Chondrocyte (in vitro differentiated cells): ENCODE measurements at regions not wholly inside any gene's neighbourhood (a gene's known extent, or its start where the extent isn't known, plus 50 kb on each side); places are given as distances from the start of the nearest gene placed in this dataset.

Experiments
- DNase-seq: peaks from one replicate; pipeline ENCODE4 v3.0.0; 2021; ENCODE audit warnings: mixed read lengths, low spot score
- H3K27ac Mint-ChIP-seq: one replicate; pipeline ENCODE4 v1.8.0; 2021; ENCODE audit warnings: mild to moderate bottlenecking, moderate library complexity, mixed read lengths; ENCODE audit not compliant: unreplicated experiment
- H3K27me3 Mint-ChIP-seq: 2 replicates; pipeline ENCODE4 v1.8.0; 2021; ENCODE audit warnings: low read depth, mixed read lengths
- H3K36me3 Mint-ChIP-seq: 2 replicates; pipeline ENCODE4 v1.8.0; 2021; ENCODE audit warnings: low read depth, mixed read lengths
- H3K4me1 Mint-ChIP-seq: 2 replicates; pipeline ENCODE4 v1.8.0; 2021; ENCODE audit warnings: low read depth, mild to moderate bottlenecking, mixed read lengths
- H3K4me3 Mint-ChIP-seq: one replicate; pipeline ENCODE4 v1.8.0; 2021; ENCODE audit warnings: mild to moderate bottlenecking, moderate library complexity, mixed read lengths; ENCODE audit not compliant: unreplicated experiment
- H3K9me3 Mint-ChIP-seq: 2 replicates; pipeline ENCODE4 v1.8.0; 2021; ENCODE audit warnings: low read depth, mixed read lengths
- TF ChIP-seq, protein P1 (sequence below): fragments of 200-600 bp; sonication (generic); IDR thresholded peaks from 2 replicates; pipeline ENCODE4 v1.5.0; 2021; ENCODE audit warnings: antibody characterized with exemption, mild to moderate bottlenecking, moderate library complexity

DNA sequence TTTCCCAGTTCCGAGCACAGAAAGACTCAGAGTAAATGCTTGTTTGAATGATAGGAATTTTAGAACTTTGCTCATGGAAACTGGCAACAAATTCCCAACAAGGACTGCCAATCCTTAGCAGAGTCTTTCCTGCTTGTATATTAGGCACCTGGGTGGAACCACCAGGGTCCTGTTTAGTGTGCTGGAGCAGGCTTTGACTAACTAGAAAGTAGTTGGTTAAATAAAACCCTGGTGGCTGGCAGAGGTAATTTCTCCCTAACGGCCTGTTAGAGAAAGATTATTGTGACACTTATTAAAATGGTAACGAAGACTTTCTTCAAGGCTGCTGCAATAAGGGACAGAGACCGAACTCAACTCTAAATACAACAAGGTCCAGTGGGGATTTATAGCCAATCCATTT is 103.6 kb upstream of the TEX13D start:
- no peak overlapping the region for H3K27ac Mint-ChIP-seq
- H3K36me3 Mint-ChIP-seq: no peaks in the 10 kb centered on the region
- no peaks in the 10 kb centered on the region for H3K9me3 Mint-ChIP-seq
- TF ChIP-seq, protein P1, sequence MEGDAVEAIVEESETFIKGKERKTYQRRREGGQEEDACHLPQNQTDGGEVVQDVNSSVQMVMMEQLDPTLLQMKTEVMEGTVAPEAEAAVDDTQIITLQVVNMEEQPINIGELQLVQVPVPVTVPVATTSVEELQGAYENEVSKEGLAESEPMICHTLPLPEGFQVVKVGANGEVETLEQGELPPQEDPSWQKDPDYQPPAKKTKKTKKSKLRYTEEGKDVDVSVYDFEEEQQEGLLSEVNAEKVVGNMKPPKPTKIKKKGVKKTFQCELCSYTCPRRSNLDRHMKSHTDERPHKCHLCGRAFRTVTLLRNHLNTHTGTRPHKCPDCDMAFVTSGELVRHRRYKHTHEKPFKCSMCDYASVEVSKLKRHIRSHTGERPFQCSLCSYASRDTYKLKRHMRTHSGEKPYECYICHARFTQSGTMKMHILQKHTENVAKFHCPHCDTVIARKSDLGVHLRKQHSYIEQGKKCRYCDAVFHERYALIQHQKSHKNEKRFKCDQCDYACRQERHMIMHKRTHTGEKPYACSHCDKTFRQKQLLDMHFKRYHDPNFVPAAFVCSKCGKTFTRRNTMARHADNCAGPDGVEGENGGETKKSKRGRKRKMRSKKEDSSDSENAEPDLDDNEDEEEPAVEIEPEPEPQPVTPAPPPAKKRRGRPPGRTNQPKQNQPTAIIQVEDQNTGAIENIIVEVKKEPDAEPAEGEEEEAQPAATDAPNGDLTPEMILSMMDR: no peak
- no peaks in the 10 kb centered on the region for H3K4me1 Mint-ChIP-seq
- H3K27me3 Mint-ChIP-seq: no peaks in the 10 kb centered on the region
- no peak overlapping the region for H3K4me3 Mint-ChIP-seq
- no peak for DNase-seq

DNA sequence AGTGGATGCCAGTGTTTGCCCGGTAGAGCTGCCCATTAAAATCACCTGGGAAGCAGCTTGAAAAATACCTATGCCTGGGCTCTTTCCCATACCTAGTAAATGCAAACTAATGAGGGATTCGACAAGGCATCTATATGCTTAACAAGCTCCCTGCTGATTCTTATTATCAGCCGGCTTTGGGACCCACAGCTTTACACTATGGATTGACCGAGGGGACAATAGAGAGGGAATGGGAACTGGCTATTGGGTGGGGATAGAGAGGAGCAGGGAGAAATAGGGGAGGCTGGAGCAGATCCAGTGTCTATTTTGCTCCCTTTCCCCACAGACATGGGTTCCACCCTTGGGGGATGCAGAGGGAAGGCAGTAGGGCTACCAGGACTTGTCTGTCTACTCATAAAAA is 103.1 kb upstream of the TEX13D start:
- TF ChIP-seq, protein P1: no peak
- H3K27me3 Mint-ChIP-seq: no peaks in the 10 kb centered on the region
- H3K4me3 Mint-ChIP-seq: no peak overlapping the region
- H3K27ac Mint-ChIP-seq: no peak overlapping the region
- H3K36me3 Mint-ChIP-seq: no peaks in the 10 kb centered on the region
- DNase-seq: no peak
- no peaks in the 10 kb centered on the region for H3K4me1 Mint-ChIP-seq
- no peaks in the 10 kb centered on the region for H3K9me3 Mint-ChIP-seq

DNA sequence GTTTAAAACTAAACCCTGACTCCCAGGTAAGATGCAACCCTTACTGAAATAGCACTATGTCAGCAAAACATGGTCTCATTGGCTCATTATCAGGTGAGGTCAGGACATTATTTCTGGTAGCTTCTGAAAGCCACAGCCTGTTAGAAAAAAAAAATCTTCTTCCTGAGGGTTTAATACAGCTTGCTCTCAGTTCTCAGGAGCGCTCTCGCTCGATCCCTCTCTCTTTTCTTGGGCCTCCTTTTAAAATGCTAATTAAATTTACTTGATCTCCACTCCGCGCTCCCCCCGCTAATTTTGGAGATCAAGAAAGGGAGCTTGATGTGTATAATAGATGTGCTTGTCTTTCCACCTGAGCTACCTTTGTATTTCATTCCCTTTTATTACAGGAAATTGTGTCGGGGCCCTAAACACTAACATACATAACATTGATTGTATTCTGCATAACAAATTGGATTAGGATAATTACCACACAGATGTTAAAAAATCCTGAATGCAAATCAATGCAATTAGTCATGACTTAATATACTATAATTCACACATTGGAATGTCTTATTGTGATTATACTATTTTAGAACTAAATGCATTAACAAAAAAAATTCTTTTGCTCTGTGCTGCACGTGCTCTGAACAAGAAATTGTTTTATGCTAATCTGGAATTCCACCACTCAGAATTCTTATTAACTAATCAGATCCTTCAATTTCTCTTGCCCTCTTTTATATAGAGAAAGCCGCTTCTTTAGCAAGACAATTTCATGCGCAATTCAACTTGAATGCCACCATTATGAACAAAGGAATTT is 101.6 kb upstream of the TEX13D start:
- TF ChIP-seq, protein P1: no peak
- Mint-ChIP-seq H3K9me3 (no peaks in the 10 kb centered on the region), H3K27me3 (no peaks in the 10 kb centered on the region), H3K36me3 (no peaks in the 10 kb centered on the region), H3K27ac (no peak overlapping the region), H3K4me3 (no peak overlapping the region), H3K4me1 (no peaks in the 10 kb centered on the region)
- no peak for DNase-seq

DNA sequence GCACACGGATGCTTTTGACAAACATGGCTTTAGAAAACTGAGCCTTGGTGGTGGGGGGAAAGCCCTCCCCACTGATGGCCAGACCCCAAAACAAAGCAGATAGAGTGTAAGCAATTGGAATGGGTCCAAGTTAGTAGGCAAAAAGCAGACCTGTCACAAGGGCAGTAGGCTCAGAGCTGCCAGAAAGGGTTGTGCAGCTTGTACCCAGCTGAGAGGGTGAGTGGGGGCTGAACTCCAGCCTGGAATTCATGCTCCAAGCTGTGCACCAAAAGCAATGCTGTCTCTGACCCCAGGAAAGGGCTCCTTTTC is 101.1 kb upstream of the TEX13D start:
- DNase-seq: no peak
- H3K9me3 Mint-ChIP-seq: no peaks in the 10 kb centered on the region
- TF ChIP-seq, protein P1: no peak
- no peak overlapping the region for H3K27ac Mint-ChIP-seq
- no peaks in the 10 kb centered on the region for H3K36me3 Mint-ChIP-seq
- no peak overlapping the region for H3K4me3 Mint-ChIP-seq
- H3K4me1 Mint-ChIP-seq: no peaks in the 10 kb centered on the region
- no peaks in the 10 kb centered on the region for H3K27me3 Mint-ChIP-seq

DNA sequence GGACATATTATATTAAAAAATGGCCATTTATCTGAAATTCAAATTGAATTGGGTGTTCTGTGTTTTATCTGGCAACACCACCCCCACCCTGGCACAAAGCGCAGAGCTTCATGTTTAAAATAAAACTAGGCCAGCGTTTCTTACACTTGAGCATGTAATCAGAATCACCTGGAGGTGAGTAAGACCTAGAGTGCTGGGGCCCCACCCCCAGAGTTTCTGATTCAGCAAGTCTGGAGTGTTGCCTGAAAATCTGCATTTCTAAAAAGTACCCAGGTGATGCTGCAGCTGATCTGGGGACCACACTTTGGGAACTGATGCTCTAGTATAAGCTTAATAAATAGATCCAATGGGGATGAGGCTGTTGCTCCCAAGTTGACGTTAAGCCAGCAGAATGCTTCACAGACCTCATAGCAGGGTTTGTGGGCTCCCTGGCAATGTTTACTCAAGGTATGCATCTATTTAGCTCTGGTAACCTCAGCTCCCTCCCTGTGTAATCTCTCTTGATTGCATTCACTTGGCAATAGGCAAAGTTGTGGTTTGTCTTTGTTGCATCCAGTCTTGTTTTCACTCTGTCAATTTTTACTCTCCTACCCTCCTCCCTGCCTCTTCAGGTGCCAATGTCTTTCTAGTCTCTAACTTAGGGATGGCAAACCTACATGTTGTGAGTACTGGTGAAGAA is 99.8 kb upstream of the TEX13D start:
- no peaks in the 10 kb centered on the region for H3K4me1 Mint-ChIP-seq
- H3K36me3 Mint-ChIP-seq: no peaks in the 10 kb centered on the region
- no peak overlapping the region for H3K27ac Mint-ChIP-seq
- H3K9me3 Mint-ChIP-seq: no peaks in the 10 kb centered on the region
- H3K27me3 Mint-ChIP-seq: no peaks in the 10 kb centered on the region
- DNase-seq: no peak
- H3K4me3 Mint-ChIP-seq: no peak overlapping the region
- TF ChIP-seq, protein P1: no peak
